ENCODE measurements at regions not wholly inside any gene's neighbourhood (a gene's known extent, or its start where the extent isn't known, plus 50 kb on each side); places are given as distances from the start of the nearest gene placed in this dataset.

GRCh38 chr5:104130320-104130719 lies 567.7 kb upstream of the NUDT12 start:
- TF ChIP-seq POLR2AphosphoS5 (IDR thresholded peaks at IDR 0.05; ENCODE audit: low read depth, low read length) (no peak), TAF1 (IDR thresholded peaks at IDR 0.05; ENCODE audit: borderline replicate concordance, insufficient read depth, low read length) (no peak), REST (IDR thresholded peaks at IDR 0.05; ENCODE audit: insufficient read depth in 1 of 2, low read depth in 2 of 2, low read length in 2 of 2) (no peak), SIN3A (IDR thresholded peaks at IDR 0.05; ENCODE audit: borderline replicate concordance, insufficient read depth, low read length) (no peak), FOXP2 (optimal IDR thresholded peaks at IDR 0.05; ENCODE audit: borderline replicate concordance, extremely low read depth, extremely low read length, insufficient read depth) (no peak)

DNA sequence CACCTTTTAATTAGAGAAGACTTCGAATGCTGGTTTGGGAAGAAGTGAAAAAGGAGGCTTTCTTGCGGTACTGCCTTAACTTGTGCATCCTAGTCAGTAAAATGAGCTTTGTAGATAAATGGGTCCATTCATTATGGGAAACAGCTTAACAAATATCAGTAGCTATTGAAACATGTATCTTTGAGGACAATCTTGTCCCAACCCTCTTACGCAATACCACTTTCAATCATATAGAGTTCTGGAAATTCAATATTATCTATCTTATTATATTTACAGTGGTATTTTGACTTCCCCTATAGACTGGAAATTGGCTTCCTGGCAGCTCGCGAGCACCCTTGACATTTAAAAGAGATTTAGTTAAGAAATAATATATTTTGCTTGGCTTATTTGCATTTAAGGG lies 565.8 kb upstream of the NUDT12 start:
- TF ChIP-seq FOXP2 (optimal IDR thresholded peaks at IDR 0.05; ENCODE audit: borderline replicate concordance, extremely low read depth, extremely low read length, insufficient read depth), result no peak
- TF ChIP-seq SIN3A (IDR thresholded peaks at IDR 0.05; ENCODE audit: borderline replicate concordance, insufficient read depth, low read length), result no peak
- TF ChIP-seq TAF1 (IDR thresholded peaks at IDR 0.05; ENCODE audit: borderline replicate concordance, insufficient read depth, low read length), result no peak
- TF ChIP-seq POLR2AphosphoS5 (IDR thresholded peaks at IDR 0.05; ENCODE audit: low read depth, low read length), result no peak

- no peak for TF ChIP-seq POLR2AphosphoS5 (IDR thresholded peaks at IDR 0.05; ENCODE audit: low read depth, low read length)
- TF ChIP-seq TAF1 (IDR thresholded peaks at IDR 0.05; ENCODE audit: borderline replicate concordance, insufficient read depth, low read length), result no peak
- TF ChIP-seq FOXP2 (optimal IDR thresholded peaks at IDR 0.05; ENCODE audit: borderline replicate concordance, extremely low read depth, extremely low read length, insufficient read depth), result no peak
- no peak for TF ChIP-seq SIN3A (IDR thresholded peaks at IDR 0.05; ENCODE audit: borderline replicate concordance, insufficient read depth, low read length)
- TF ChIP-seq REST (IDR thresholded peaks at IDR 0.05; ENCODE audit: insufficient read depth in 1 of 2, low read depth in 2 of 2, low read length in 2 of 2), result no peak
Observed at GRCh38 chr5:104126980-104127379, 564.4 kb upstream of the NUDT12 start.

DNA sequence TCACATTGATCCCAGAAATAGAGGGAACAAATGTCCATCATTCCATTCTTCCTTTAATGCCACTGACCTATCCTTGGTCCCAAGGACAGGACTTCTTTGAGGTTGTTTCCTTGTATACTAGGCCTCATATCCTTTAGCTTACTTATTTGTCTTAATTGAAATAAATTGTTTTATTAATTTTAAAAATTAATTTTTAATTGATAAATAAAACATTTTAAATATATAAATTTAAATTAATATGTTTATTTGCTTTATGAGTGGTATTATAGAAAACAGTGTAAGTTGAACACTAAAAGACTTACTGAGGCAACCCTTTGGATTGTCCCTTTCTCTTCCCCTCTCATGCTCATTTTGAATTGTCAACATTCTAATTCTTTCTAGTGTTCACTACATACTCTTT lies 556.9 kb upstream of the NUDT12 start:
- TF ChIP-seq POLR2AphosphoS5 (IDR thresholded peaks at IDR 0.05; ENCODE audit: low read depth, low read length), result no peak
- TF ChIP-seq TAF1 (IDR thresholded peaks at IDR 0.05; ENCODE audit: borderline replicate concordance, insufficient read depth, low read length), result no peak
- TF ChIP-seq REST (IDR thresholded peaks at IDR 0.05; ENCODE audit: insufficient read depth in 1 of 2, low read depth in 2 of 2, low read length in 2 of 2), result no peak
- TF ChIP-seq FOXP2 (optimal IDR thresholded peaks at IDR 0.05; ENCODE audit: borderline replicate concordance, extremely low read depth, extremely low read length, insufficient read depth), result no peak
- no peak for TF ChIP-seq SIN3A (IDR thresholded peaks at IDR 0.05; ENCODE audit: borderline replicate concordance, insufficient read depth, low read length)

DNA sequence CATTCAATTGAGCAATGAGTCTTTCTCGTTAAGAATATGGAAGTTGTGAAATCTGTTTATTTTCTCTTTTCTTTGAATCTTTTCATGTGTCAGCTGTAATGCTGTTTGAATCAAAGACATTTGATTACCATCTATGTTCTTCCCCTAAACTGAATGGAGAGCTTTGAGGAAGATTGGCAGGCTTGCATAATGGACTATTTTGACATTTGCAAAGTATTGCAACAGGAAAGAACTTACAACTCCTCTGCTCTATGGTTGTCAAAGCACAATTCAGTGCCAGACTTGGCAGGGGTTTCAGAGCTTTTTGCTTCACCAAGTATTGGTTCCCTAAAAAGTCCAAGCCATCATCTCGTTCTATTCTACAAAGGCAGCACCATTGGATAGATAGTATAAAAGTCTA lies 549.0 kb upstream of the NUDT12 start:
- no peak for TF ChIP-seq FOXP2 (optimal IDR thresholded peaks at IDR 0.05; ENCODE audit: borderline replicate concordance, extremely low read depth, extremely low read length, insufficient read depth)
- TF ChIP-seq TAF1 (IDR thresholded peaks at IDR 0.05; ENCODE audit: borderline replicate concordance, insufficient read depth, low read length), result no peak
- TF ChIP-seq POLR2AphosphoS5 (IDR thresholded peaks at IDR 0.05; ENCODE audit: low read depth, low read length), result no peak
- TF ChIP-seq SIN3A (IDR thresholded peaks at IDR 0.05; ENCODE audit: borderline replicate concordance, insufficient read depth, low read length), result no peak
- no peak for TF ChIP-seq REST (IDR thresholded peaks at IDR 0.05; ENCODE audit: insufficient read depth in 1 of 2, low read depth in 2 of 2, low read length in 2 of 2)

All from PFSK-1 (cell line).